DMS53 treated with DMSO at 0.1 percent for 48 hours (cell line): ENCODE measurements at regions not wholly inside any gene's neighbourhood (a gene's known extent, or its start where the extent isn't known, plus 50 kb on each side); places are given as distances from the start of the nearest gene placed in this dataset.
"Not testable (repeated sequence)": the region's sequence is repeated elsewhere in the genome, so short reads cannot be mapped to it uniquely, and the experiment has no call there.

Experiments used
- DNase-seq: peaks from one replicate; lab custom pipeline; 2025; ENCODE audit not compliant: unreplicated experiment; lab: John Stamatoyannopoulos, UW

- DNase-seq = not testable (repeated sequence)
These were observed 62.8 kb downstream of the SCP2D1 start for GRCh38 chr20:18876394-18876793.

GRCh38 chr20:18879262-18879661 lies 65.7 kb downstream of the SCP2D1 start:
- no peak for DNase-seq

GRCh38 chr20:18886756-18887155 lies 73.2 kb downstream of the SCP2D1 start:
- DNase-seq = no peak

- DNase-seq = no peak
These were observed 88.6 kb downstream of the SCP2D1 start for GRCh38 chr20:18901980-18902737.

GRCh38 chr20:18904192-18904591 lies 90.6 kb downstream of the SCP2D1 start:
- no peak for DNase-seq

- DNase-seq = peak; percentile 43
These were observed 91.0 kb downstream of the SCP2D1 start for GRCh38 chr20:18904624-18905023.

GRCh38 chr20:18906046-18906445 lies 92.5 kb downstream of the SCP2D1 start:
- no peak for DNase-seq

- no peak for DNase-seq
These were observed 93.8 kb downstream of the SCP2D1 start for GRCh38 chr20:18907353-18907752.

GRCh38 chr20:18908109-18908508 lies 94.5 kb downstream of the SCP2D1 start:
- no peak for DNase-seq

GRCh38 chr20:18909254-18909653 lies 95.7 kb downstream of the SCP2D1 start:
- DNase-seq = no peak

GRCh38 chr20:18913701-18914100 lies 100.1 kb downstream of the SCP2D1 start:
- no peak for DNase-seq

GRCh38 chr20:18914796-18915195 lies 101.2 kb downstream of the SCP2D1 start:
- no peak for DNase-seq

- no peak for DNase-seq
These were observed 103.5 kb downstream of the SCP2D1 start for GRCh38 chr20:18916886-18917750.

GRCh38 chr20:18919996-18920395 lies 106.4 kb downstream of the SCP2D1 start:
- no peak for DNase-seq

- DNase-seq = no peak
These were observed 107.7 kb downstream of the SCP2D1 start for GRCh38 chr20:18921291-18921690.

- no peak for DNase-seq
These were observed 108.7 kb downstream of the SCP2D1 start for GRCh38 chr20:18922251-18922650.

GRCh38 chr20:18922898-18923297 lies 109.3 kb downstream of the SCP2D1 start:
- DNase-seq = no peak

GRCh38 chr20:18926965-18927364 lies 113.4 kb downstream of the SCP2D1 start:
- DNase-seq = no peak

- peak; percentile 20 for DNase-seq
These were observed 115.0 kb downstream of the SCP2D1 start for GRCh38 chr20:18928626-18929025.

GRCh38 chr20:18929800-18930199 lies 116.2 kb downstream of the SCP2D1 start:
- no peak for DNase-seq

- no peak for DNase-seq
These were observed 130.0 kb downstream of the SCP2D1 start for GRCh38 chr20:18943542-18943941.

GRCh38 chr20:18956890-18957289 lies 143.3 kb downstream of the SCP2D1 start:
- DNase-seq = no peak
